ENCODE measurements at regions not wholly inside any gene's neighbourhood (a gene's known extent, or its start where the extent isn't known, plus 50 kb on each side); places are given as distances from the start of the nearest gene placed in this dataset.

- TF ChIP-seq, protein P1, sequence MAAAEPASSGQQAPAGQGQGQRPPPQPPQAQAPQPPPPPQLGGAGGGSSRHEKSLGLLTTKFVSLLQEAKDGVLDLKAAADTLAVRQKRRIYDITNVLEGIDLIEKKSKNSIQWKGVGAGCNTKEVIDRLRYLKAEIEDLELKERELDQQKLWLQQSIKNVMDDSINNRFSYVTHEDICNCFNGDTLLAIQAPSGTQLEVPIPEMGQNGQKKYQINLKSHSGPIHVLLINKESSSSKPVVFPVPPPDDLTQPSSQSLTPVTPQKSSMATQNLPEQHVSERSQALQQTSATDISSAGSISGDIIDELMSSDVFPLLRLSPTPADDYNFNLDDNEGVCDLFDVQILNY (CRISPR knock-in tag; IDR thresholded peaks at IDR 0.05): no peak
- no peak for TF ChIP-seq SMAD3 (CRISPR knock-in tag; IDR thresholded peaks at IDR 0.05; ENCODE audit: borderline replicate concordance)
- TF ChIP-seq CTCF (IDR thresholded peaks at IDR 0.05): no peak
- TF ChIP-seq ZBTB43 (CRISPR knock-in tag; IDR thresholded peaks at IDR 0.05): no peak
- no peak for TF ChIP-seq FOXP1 (CRISPR knock-in tag; IDR thresholded peaks at IDR 0.05; ENCODE audit: borderline replicate concordance)
- no peak for TF ChIP-seq MLX (CRISPR knock-in tag; IDR thresholded peaks at IDR 0.05)
- no peak for TF ChIP-seq USF2 (CRISPR knock-in tag; IDR thresholded peaks at IDR 0.05)
- TF ChIP-seq, protein P2, sequence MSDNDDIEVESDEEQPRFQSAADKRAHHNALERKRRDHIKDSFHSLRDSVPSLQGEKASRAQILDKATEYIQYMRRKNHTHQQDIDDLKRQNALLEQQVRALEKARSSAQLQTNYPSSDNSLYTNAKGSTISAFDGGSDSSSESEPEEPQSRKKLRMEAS (CRISPR knock-in tag; IDR thresholded peaks at IDR 0.05): no peak
- TF ChIP-seq, protein P3, sequence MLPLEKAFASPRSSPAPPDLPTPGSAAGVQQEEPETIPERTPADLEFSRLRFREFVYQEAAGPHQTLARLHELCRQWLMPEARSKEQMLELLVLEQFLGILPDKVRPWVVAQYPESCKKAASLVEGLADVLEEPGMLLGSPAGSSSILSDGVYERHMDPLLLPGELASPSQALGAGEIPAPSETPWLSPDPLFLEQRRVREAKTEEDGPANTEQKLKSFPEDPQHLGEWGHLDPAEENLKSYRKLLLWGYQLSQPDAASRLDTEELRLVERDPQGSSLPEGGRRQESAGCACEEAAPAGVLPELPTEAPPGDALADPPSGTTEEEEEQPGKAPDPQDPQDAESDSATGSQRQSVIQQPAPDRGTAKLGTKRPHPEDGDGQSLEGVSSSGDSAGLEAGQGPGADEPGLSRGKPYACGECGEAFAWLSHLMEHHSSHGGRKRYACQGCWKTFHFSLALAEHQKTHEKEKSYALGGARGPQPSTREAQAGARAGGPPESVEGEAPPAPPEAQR (CRISPR knock-in tag; IDR thresholded peaks at IDR 0.05): no peak
- no peak for TF ChIP-seq JAZF1 (CRISPR knock-in tag; IDR thresholded peaks at IDR 0.05)
These were observed 666.7 kb upstream of the RAG2 start for GRCh38 chr11:37264783-37265182.

Data from WTC11 (cell line).